Lower lobe of right lung (tissue), 2 donors: ENCODE measurements at regions not wholly inside any gene's neighbourhood (a gene's known extent, or its start where the extent isn't known, plus 50 kb on each side); places are given as distances from the start of the nearest gene placed in this dataset.

Experiments used
- ATAC-seq, 2 donors: fragments of 200-7000 bp; cut with Tn5 transposase; one replicate each; pipeline ENCODE4 v1.9.1; 2020 to 2022; ENCODE audit warnings: mild to moderate bottlenecking in 2 of 2, moderate library complexity in 2 of 2
- DNase-seq: peaks from one replicate; pipeline ENCODE4 v3.0.0-alpha.2; 2020
- H3K27ac ChIP-seq: fragments of 200-600 bp; one replicate; pipeline ENCODE4 v1.8.0; 2022
- H3K27me3 ChIP-seq: fragments of 200-600 bp; one replicate; pipeline ENCODE4 v1.8.0; 2022; ENCODE audit warnings: low read depth
- H3K36me3 ChIP-seq: fragments of 200-600 bp; one replicate; pipeline ENCODE4 v1.8.0; 2022; ENCODE audit warnings: mild to moderate bottlenecking
- H3K4me1 ChIP-seq: fragments of 200-600 bp; one replicate; pipeline ENCODE4 v1.8.0; 2022
- H3K4me3 ChIP-seq: fragments of 200-600 bp; one replicate; pipeline ENCODE4 v1.8.0; 2022; ENCODE audit warnings: mild to moderate bottlenecking
- H3K9me3 ChIP-seq: fragments of 200-600 bp; one replicate; pipeline ENCODE4 v1.8.0; 2022
- CTCF ChIP-seq: fragments of 200-600 bp; IDR thresholded peaks from one replicate; pipeline ENCODE4 v1.8.0; 2022; ENCODE audit warnings: antibody characterized with exemption, mild to moderate bottlenecking
- intact Hi-C: fragments of 100-400 bp; cut with DNase I; formaldehyde crosslinking; loops from one replicate; pipeline ENCODE4 v1.11.0; 2022
- donor health status: DM: no; HTN: yes; CAD: no; lungs with severe emphysema.

GRCh38 chr1:68704800-68705443 is 208.0 kb upstream of the DEPDC1 start:
- Histone ChIP-seq H3K27me3 (no peaks in the 10 kb centered on the region), H3K36me3 (no peaks in the 10 kb centered on the region), H3K4me1 (no peaks in the 10 kb centered on the region), H3K9me3 (peaks cover 7% of the 10 kb centered on the region), H3K27ac (no peak overlapping the region), H3K4me3 (no peak overlapping the region)
- intact Hi-C loops = no loop called here
- TF ChIP-seq CTCF = no peak
- ATAC-seq = no peak
- no peak for DNase-seq

GRCh38 chr1:68705466-68705865 is 208.6 kb upstream of the DEPDC1 start:
- intact Hi-C loops = no loop called here
- Histone ChIP-seq H3K36me3 (no peaks in the 10 kb centered on the region), H3K27ac (no peak overlapping the region), H3K9me3 (peaks cover 10% of the 10 kb centered on the region), H3K4me3 (no peak overlapping the region), H3K27me3 (no peaks in the 10 kb centered on the region), H3K4me1 (no peaks in the 10 kb centered on the region)
- no peak for ATAC-seq
- no peak for DNase-seq
- TF ChIP-seq CTCF = no peak

- no peak overlapping the region for H3K4me3 ChIP-seq
- DNase-seq (no peak), ATAC-seq (no peak)
- no peaks in the 10 kb centered on the region for H3K36me3 ChIP-seq
- no peak for TF ChIP-seq CTCF
- H3K27me3 ChIP-seq = no peaks in the 10 kb centered on the region
- intact Hi-C loops = no loop called here
- H3K27ac ChIP-seq = no peak overlapping the region
- H3K9me3 ChIP-seq = peaks cover 13% of the 10 kb centered on the region
- H3K4me1 ChIP-seq = no peaks in the 10 kb centered on the region
These were observed 209.9 kb upstream of the DEPDC1 start for GRCh38 chr1:68706639-68707317.

GRCh38 chr1:68717330-68717729 is 220.4 kb upstream of the DEPDC1 start:
- no peak for TF ChIP-seq CTCF
- Histone ChIP-seq H3K27ac (no peak overlapping the region), H3K4me3 (no peak overlapping the region), H3K36me3 (no peaks in the 10 kb centered on the region), H3K4me1 (no peaks in the 10 kb centered on the region), H3K9me3 (no peaks in the 10 kb centered on the region), H3K27me3 (no peaks in the 10 kb centered on the region)
- DNase-seq (no peak), ATAC-seq (no peak)
- intact Hi-C loops = no loop called here

GRCh38 chr1:68720476-68720875 is 223.6 kb upstream of the DEPDC1 start:
- TF ChIP-seq CTCF = no peak
- no peak for ATAC-seq
- intact Hi-C loops = no loop called here

More at GRCh38 chr1:68720476-68720875, 223.6 kb upstream of the DEPDC1 start:
- no peaks in the 10 kb centered on the region for H3K9me3 ChIP-seq
- DNase-seq = no peak
- H3K4me3 ChIP-seq = no peak overlapping the region
- no peaks in the 10 kb centered on the region for H3K27me3 ChIP-seq
- H3K27ac ChIP-seq = no peak overlapping the region
- H3K36me3 ChIP-seq = no peaks in the 10 kb centered on the region
- no peaks in the 10 kb centered on the region for H3K4me1 ChIP-seq
